ENCODE measurements at regions not wholly inside any gene's neighbourhood (a gene's known extent, or its start where the extent isn't known, plus 50 kb on each side); places are given as distances from the start of the nearest gene placed in this dataset.

DNA sequence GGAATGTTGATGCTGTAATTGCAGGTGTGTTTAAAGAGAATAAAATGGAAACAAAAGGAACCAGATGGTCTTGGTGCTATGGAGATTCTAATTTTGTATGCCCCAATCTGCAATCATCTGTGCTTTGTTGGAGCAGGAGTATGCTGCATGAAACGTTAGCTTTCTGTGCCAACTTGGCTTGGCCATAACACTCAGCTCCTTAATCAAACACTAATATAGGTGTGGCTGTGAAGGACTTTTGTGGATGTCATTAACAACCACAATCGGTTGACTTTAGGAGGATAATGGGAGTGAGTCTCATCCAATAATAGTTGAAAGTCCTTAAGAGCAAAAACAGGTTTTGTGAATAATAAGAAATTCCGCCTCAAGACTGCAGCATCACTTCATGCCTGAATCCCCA lies 399.2 kb downstream of the NLGN4X start:
- FAIRE-seq: no peak

DNA sequence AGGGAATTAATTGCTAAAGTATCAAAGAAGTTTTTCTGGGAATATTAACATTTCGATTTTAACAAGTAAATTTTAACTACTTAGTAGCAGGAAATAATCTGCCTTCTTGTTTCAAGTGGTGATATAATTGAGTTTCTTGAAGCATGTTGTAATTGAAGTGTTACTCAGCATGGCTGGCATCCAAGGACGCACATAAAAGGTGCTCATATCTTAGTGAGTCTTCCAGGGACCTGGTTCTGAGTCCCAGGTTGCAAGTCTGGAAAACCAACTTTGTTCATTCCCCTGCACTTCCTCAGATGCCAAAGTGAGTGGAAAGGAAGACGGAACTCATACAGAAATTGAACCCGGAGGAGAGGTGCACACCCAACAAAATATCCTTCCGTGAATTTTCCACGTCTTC lies 399.6 kb downstream of the NLGN4X start:
- no peak for FAIRE-seq

DNA sequence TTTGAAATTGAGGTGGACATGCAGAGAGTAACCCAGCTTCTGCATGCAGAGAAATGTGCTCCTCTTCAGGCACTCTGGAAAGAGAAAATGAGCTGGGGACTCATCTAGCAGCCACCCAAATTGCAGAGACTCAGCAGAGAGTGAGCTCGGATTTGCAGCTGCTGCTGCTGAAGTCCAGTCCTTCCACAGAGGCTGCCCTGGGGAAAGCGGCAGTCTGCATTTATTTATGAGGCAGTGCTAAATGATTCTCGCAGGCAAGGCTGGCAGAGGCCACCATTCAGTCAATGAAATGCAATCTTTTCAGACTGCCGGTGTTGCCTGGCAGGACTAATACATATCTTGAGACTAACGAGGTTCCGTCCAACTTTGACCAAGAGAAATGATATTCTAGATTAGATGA lies 404.8 kb downstream of the NLGN4X start:
- FAIRE-seq: no peak

DNA sequence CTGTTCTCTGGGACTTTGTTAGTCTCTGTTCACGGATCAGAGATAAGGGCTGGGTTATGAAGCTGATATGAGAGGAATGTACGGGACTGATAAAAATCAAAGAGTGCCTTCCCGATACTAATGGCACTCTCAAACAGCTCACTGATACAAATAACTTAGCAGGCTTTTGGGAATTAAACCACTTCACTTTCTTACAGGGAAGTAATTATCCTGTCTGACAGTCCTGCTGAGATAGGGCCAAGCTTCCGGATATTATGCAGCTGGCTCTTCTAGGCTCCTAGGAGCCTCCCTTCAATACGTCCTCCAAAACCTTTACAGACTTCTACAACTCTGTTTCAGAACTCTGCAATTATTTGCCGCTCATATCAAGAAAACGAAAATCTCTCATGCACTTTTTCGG lies 418.0 kb downstream of the NLGN4X start:
- no peak for FAIRE-seq

GRCh38 chrX:5807181-5807580 lies 421.5 kb downstream of the NLGN4X start:
- FAIRE-seq: no peak

DNA sequence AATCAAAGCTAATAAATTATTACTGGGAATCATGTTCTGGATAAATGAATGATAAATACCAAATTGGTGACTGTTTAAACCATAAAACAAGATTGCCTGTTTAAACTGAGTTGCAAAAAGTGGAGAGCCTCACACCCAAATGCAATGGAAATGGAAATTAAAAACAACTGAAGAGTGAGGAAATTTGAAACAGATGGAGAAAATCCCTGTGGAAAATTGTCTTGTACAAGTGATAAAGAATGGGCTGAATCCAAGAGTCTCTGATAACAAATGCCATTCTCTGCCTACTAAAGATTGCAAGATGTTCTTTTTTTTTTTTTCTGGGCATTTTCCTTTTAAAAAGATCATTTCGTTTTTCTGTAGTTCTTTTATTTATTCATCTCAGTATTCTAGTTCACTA lies 426.3 kb downstream of the NLGN4X start:
- no peak for FAIRE-seq

DNA sequence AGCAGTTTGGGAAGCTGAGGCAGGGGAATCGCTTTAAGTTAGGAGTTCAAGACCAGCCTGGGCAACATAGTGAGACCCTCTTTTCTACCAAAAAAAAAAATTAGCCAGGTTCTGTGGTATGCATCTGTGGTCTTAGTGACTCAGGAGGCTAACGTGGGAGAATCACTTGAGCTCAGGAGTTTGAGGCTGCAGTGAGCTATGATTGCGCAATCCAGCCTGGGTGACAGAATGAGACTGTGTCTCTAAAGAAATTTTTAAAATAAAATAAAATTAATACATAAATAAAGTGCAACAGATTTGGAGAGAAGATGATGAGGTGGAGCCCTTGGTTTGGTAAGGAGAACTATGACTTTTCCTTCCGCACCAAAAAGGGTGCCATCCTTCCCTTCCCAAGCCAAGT lies 436.9 kb downstream of the NLGN4X start:
- no peak for FAIRE-seq

DNA sequence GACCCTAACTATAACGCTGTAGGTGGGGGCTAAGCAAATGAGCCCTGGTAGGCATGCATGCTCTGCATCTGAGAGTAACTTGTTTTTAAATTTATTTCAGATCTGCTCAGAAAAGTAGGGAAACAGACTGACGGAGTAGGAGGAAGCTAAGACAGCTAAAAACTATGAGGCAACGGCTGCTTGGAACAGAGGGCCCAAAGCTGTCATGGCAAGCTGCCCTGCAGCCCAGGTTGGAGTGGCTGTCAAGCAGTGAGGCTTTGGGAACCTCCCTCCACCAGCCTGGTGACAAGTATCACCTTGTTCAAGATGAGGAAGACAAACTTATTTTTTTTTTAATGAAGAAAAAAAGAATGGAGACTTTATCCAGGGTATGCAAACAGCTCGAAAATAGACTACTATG lies 439.8 kb downstream of the NLGN4X start:
- FAIRE-seq: no peak

GRCh38 chrX:5780821-5781220 lies 447.8 kb downstream of the NLGN4X start:
- FAIRE-seq: no peak

- no peak for FAIRE-seq
Observed at GRCh38 chrX:5775846-5776430, 452.7 kb downstream of the NLGN4X start.

DNA sequence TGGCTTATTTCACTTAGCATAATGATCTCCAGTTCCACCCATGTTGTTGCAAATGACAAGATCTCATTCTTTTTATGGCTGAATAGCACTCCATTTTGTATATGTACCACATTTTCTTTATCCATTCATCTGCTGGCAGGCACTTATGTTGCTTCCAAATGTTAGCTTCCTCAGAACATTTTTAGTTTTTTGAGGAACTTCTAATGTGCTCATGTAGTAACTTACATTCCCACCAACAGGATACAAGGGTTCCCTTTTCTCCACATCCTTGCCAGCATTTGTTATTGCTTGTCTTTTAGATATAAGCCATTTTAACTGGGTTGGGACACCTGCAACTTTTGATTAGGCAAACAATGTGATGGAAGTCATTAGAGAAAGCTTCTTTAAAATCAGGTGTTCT lies 454.2 kb downstream of the NLGN4X start:
- no peak for FAIRE-seq

DNA sequence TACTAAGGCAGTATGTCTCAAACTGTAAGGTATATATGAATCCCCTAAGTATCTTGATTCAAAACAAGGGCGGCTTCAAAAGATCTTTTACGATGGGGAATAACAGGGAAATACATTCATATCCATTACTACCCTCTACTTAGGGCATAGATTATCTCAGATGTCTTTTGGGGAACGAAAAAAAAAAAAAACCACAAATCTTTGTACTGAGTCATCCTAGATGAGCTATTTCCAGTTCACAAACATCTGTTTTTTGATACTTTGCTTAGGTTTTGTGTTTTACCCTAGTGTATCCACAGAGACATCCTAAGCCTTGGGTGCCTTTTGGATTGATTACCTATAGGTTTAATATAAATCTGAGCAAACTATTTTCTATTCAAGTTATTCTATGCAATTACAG lies 457.2 kb downstream of the NLGN4X start:
- no peak for FAIRE-seq

GRCh38 chrX:5756616-5757015 lies 472.1 kb downstream of the NLGN4X start:
- FAIRE-seq: no peak

DNA sequence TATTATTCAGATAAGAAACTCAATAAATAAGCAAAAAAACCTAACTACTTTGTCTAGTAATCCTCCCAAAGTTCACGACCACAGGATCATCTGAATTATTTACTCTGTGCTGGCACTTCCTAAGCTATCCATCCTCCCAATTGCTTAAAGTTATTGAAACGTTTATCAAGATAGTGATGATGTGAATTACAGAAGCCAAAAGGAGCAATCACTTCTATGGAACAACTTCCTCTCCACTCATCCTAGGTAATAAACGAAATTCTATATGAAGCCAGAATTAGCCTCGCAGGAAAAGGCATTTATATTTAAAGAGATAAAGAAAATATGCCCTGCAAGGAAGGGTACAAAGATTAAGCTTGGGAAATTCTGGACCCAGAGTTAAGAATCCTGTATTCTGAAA lies 475.4 kb downstream of the NLGN4X start:
- FAIRE-seq: no peak

DNA sequence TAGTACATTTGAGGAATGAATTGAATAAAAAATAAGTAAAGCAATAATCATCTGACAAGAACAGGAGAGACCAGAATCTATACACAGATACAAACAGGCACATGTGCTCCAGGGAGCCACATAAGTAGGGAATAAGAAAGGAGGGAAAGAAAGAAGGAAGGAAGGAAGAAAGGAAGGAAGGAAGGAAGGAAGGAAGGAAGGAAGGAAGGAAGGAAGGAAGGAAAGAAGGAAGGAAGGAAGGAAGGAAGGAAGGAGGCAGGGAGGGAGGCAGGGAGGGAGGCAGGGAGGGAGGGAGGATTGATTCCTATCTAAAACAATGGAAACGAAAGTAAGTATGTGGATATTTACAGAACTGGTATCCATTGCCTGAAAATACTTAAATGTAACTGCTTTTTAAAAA lies 475.8 kb downstream of the NLGN4X start:
- FAIRE-seq: no peak

DNA sequence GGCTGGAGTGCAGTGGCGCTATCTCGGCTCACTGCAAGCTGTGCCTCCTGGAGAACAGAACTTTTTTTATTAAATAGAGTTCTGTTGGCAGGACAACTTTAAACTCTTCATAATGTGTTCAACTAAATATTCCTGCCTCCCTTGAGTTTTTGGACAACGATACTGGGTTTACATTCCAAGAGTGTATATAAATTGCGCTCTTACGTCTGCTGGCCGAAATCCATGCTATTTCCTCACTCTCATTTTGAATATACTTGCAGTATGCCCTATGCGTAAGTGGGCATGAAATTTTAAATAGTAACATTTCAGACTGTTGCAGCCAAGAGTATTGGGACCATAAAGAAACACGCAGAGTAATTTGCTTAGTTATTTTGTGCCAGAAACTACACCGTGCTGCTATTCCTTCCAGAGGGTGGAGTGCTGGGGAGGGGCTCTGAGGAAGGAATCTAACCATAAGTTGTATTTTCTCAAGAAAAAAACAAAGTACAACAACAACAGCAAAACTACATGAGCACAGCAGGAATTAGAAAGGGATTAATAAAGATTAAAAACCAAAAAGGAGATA lies 480.0 kb downstream of the NLGN4X start:
- no peak for FAIRE-seq

DNA sequence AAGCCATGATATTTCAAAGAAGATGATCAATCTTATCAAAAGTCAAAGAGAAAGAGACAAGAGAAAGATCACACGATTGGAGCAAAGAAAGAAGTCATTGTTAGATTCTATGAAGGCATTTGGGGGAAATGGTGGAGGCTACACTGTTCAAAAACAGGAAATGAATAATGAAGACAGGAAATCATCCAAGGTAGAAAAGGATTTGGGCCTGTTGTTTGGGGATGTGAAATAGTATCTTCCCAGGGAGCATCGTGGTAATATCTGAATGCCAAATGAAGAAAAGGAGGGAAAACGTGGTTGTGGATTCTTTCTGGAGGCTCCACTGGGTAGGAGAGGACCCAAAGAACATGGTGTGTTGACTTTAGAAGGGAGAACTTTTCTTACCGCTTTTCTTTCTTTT lies 482.4 kb downstream of the NLGN4X start:
- no peak for FAIRE-seq

GRCh38 chrX:5733501-5733900 lies 495.2 kb downstream of the NLGN4X start:
- FAIRE-seq: no peak

- no peak for FAIRE-seq
Observed at GRCh38 chrX:5730556-5730955, 498.1 kb downstream of the NLGN4X start.

GRCh38 chrX:5726224-5726623 lies 502.4 kb downstream of the NLGN4X start:
- no peak for FAIRE-seq

DNA sequence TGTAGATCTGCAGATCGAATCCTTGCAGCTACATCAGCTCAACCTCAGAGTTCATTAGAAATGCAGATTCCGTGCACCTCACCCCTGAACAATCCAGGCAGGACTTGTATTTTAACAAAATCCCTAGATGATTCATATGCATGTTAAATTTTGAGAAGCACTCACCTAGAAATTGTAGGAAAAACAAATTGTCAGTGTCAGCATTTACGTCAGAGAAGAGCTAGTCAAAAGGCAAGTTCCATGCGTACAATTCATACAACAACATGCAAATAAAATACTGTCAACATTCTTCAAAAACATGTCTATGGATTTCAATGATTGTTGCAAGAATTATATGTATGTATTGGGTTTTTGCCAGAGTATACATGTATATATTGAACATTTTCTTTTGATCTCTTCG lies 504.5 kb downstream of the NLGN4X start:
- no peak for FAIRE-seq

- no peak for FAIRE-seq
Observed at GRCh38 chrX:5718651-5719050, 510.0 kb downstream of the NLGN4X start.

DNA sequence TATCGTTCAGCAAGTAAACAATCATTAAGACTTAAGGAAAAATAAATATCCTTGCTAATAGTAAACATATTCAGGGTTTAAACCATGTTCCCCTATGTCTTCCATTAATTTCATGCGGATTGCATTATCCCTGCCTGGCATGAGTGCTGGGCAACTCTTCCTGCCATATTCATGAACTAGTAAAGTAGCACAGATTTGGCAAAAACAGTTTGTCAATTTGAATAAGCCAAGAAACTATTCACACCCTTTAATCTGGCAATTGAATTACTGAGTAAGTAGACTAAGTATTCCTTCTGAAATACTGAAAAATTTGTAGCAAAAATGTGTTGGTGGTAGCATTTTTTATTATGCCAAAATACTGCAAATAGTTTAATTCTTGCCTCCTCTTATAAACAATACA lies 512.0 kb downstream of the NLGN4X start:
- no peak for FAIRE-seq

GRCh38 chrX:5708251-5708650 lies 520.4 kb downstream of the NLGN4X start:
- FAIRE-seq: no peak

DNA sequence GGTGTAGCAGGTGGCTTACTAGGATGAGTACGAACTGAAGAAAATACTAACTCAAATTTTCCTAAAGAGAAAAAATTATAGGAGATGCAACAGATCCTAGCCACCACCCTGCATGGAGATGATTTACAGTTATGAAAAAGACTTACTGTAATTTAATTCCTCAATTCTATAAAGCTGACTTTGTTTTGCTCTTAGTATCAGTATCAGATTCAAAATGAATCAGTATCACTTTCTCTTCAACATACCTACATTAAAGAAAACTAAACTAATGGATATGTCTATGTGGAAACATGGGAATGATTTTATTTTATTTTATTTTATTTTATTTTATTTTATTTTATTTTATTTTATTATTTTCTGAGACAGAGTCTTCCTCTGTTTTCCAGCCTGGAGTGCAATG lies 525.8 kb downstream of the NLGN4X start:
- no peak for FAIRE-seq

DNA sequence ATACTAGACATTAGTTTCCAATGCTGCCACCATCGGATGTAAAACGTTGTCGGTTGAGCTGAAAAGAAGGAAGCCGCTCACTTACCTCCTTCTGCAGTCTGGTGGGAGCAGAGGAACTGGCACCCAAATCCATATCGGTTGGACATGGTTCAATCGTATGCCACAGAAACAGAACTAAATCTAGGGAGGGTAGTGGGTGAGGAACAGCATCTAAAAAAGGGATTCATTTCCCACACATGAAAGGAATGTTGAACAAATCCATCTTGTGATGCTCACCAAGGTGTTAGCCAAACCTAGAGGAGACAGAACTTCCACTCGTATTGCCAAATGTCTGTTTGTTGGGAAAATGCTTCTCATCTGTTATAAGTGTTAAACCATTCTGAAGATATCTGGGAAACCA lies 532.7 kb downstream of the NLGN4X start:
- no peak for FAIRE-seq

Data from G401.6 (cell line).